ENCODE measurements at regions not wholly inside any gene's neighbourhood (a gene's known extent, or its start where the extent isn't known, plus 50 kb on each side); places are given as distances from the start of the nearest gene placed in this dataset.

DNA sequence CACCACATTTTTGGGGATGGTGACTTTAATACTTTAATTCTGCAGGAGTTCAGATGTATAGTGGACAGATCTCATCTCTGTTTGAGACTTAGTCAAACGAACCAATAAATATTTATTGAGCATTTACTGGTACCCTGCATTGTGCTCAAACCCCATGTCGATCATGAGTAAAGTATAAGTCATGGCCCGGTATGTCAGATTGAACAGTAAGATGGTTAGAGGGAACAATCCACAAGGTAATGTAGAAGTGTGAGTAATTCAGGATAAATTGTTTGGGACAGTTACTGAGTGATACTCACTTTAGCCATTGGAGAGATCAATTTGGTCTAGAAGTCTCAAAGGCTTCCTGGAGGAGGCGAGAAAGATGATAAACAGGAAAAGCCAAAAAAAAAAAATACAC lies 265.5 kb upstream of the C2CD4B start:
- Histone ChIP-seq H3K9me3 (no peaks in the 10 kb centered on the region), H3K27ac (no peak overlapping the region), H3K36me3 (no peaks in the 10 kb centered on the region), H3K27me3 (replicated peaks in 1 of 7) (no peaks in the 10 kb centered on the region), H3K4me1 (no peaks in the 10 kb centered on the region), H3K4me3 (no peak overlapping the region)
- 88 to 92% (median 91%) methylated on average over 4 of the region's 4 CpGs for WGBS, 5 donors
- DNase-seq: no peak
- intact Hi-C loops (cut with DNase I; ENCODE audit: low total_unique reads): no loop called here
- TF ChIP-seq, protein P1, sequence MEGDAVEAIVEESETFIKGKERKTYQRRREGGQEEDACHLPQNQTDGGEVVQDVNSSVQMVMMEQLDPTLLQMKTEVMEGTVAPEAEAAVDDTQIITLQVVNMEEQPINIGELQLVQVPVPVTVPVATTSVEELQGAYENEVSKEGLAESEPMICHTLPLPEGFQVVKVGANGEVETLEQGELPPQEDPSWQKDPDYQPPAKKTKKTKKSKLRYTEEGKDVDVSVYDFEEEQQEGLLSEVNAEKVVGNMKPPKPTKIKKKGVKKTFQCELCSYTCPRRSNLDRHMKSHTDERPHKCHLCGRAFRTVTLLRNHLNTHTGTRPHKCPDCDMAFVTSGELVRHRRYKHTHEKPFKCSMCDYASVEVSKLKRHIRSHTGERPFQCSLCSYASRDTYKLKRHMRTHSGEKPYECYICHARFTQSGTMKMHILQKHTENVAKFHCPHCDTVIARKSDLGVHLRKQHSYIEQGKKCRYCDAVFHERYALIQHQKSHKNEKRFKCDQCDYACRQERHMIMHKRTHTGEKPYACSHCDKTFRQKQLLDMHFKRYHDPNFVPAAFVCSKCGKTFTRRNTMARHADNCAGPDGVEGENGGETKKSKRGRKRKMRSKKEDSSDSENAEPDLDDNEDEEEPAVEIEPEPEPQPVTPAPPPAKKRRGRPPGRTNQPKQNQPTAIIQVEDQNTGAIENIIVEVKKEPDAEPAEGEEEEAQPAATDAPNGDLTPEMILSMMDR (IDR thresholded peaks at IDR 0.05 in 8 of 11, conservative IDR thresholded peaks at IDR 0.05 in 3 of 11): no peak
- no peak for TF ChIP-seq POLR2A (IDR thresholded peaks at IDR 0.05)
- TF ChIP-seq POLR2AphosphoS5 (IDR thresholded peaks at IDR 0.05): no peak

DNA sequence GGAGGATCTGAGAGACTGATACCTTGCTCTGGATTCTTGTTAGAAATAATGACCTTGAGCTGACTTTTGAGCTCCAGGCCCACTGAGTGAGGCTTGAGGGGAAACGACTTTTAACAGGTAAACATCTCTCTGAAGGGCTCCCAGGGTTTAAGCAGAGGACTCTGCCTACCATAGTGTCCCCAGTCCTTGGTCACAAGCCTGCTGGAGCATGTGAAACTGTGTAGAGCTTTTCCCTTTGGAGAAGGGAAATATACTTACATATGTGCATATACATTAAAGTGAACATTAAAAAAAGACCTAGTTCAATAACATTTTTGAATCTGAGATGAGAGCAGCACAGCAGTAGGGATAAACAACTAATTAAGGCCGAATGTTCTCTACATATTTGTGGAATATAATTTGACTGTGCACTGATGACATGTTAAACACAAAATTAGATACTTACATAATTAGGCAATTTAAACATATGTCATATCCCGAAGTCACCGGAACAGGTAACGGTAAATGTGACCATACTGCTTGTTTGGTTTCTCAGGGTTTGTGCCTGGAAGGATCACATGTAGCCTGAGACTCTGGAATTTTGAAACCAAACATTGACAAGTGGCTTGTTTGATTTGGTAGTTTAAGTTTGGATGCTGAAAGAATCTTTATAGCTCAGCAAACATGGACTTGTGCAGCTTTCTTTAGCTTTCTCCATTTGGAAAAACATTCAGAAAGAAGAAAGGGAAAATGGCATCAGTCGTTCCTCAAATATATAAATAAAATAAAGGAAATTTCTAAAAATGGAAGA lies 266.1 kb upstream of the C2CD4B start:
- Histone ChIP-seq H3K27me3 (replicated peaks in 1 of 7) (no peaks in the 10 kb centered on the region), H3K27ac (no peak overlapping the region), H3K4me3 (no peak overlapping the region), H3K9me3 (no peaks in the 10 kb centered on the region), H3K36me3 (no peaks in the 10 kb centered on the region), H3K4me1 (no peaks in the 10 kb centered on the region)
- TF ChIP-seq POLR2AphosphoS5 (IDR thresholded peaks at IDR 0.05) (no peak), POLR2A (IDR thresholded peaks at IDR 0.05) (no peak)
- TF ChIP-seq, protein P1 (IDR thresholded peaks at IDR 0.05 in 8 of 11, conservative IDR thresholded peaks at IDR 0.05 in 3 of 11): no peak
- intact Hi-C loops (cut with DNase I; ENCODE audit: low total_unique reads): no loop called here
- DNase-seq: no peak
- 83 to 90% (median 88%) methylated on average over 6 of the region's 6 CpGs for WGBS, 5 donors

DNA sequence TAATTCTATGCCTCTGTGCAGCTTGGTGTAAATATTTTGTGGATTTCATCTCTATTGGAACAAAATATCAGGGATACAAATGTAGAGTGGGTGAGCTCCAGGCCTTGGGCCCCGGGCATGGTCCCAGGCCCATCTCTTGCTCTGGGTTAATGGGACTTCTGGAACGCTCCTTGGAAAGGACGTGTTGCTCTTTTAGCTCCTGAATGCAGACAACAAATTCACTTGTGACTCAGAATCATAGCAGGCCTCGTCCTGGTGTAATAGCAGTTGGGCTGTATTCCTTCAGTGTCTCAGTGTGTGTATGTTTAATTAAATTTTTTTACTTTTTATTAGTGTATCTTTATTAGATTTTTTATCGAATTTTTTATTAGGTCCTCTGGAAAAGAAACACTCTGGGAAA lies 266.7 kb upstream of the C2CD4B start:
- DNase-seq: no peak
- Histone ChIP-seq H3K4me1 (no peaks in the 10 kb centered on the region), H3K9me3 (no peaks in the 10 kb centered on the region), H3K4me3 (no peak overlapping the region), H3K27ac (no peak overlapping the region), H3K36me3 (no peaks in the 10 kb centered on the region), H3K27me3 (replicated peaks in 1 of 7) (no peaks in the 10 kb centered on the region)
- no peak for TF ChIP-seq POLR2AphosphoS5 (IDR thresholded peaks at IDR 0.05)
- TF ChIP-seq, protein P1 (IDR thresholded peaks at IDR 0.05 in 8 of 11, conservative IDR thresholded peaks at IDR 0.05 in 3 of 11): no peak
- no peak for TF ChIP-seq POLR2A (IDR thresholded peaks at IDR 0.05)
- intact Hi-C loops (cut with DNase I; ENCODE audit: low total_unique reads): no loop called here
- 76 to 90% (median 87%) methylated on average over 5 of the region's 5 CpGs for WGBS, 5 donors

GRCh38 chr15:62432702-62433398 lies 267.8 kb upstream of the C2CD4B start:
- Histone ChIP-seq H3K27ac (no peak overlapping the region), H3K4me1 (no peaks in the 10 kb centered on the region)
- 59 to 87% (median 77%) methylated on average over 5 of the region's 5 CpGs for WGBS, 5 donors

More at GRCh38 chr15:62432702-62433398, 267.8 kb upstream of the C2CD4B start:
- no peak overlapping the region for H3K4me3 ChIP-seq
- intact Hi-C loops (cut with DNase I; ENCODE audit: low total_unique reads): no loop called here
- no peaks in the 10 kb centered on the region for H3K36me3 ChIP-seq
- TF ChIP-seq, protein P1 (IDR thresholded peaks at IDR 0.05 in 8 of 11, conservative IDR thresholded peaks at IDR 0.05 in 3 of 11): no peak
- TF ChIP-seq POLR2A (IDR thresholded peaks at IDR 0.05): no peak
- no peak for TF ChIP-seq POLR2AphosphoS5 (IDR thresholded peaks at IDR 0.05)
- H3K9me3 ChIP-seq: no peaks in the 10 kb centered on the region
- no peak for DNase-seq
- H3K27me3 ChIP-seq (replicated peaks in 1 of 7): no peaks in the 10 kb centered on the region
